ENCODE measurements at regions not wholly inside any gene's neighbourhood (a gene's known extent, or its start where the extent isn't known, plus 50 kb on each side); places are given as distances from the start of the nearest gene placed in this dataset.

DNA sequence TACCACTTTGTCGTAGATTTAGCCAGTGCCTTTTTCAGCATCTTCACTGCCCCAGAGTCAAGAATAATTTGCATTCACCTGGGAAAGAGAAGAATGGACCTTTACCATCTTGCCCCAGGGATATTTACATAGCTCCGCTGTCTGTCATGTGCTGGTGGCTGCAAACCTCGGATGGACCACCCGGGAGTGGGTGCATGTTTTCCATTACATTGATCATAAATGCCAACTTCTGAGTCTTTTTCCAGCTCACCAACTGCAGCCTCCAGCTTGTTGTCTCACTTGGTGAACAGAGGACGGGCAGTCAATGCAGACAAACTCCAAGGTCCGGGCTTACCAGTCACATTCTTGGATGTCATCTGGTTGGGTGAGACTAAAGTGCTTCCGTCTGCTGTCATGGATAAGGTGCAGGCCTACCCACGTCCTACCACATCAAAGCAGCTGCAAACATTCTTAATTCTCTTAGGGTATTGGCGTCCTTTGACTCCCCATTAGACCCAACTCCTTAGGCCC is 155.8 kb upstream of the APC start:
- TF ChIP-seq, protein P1, sequence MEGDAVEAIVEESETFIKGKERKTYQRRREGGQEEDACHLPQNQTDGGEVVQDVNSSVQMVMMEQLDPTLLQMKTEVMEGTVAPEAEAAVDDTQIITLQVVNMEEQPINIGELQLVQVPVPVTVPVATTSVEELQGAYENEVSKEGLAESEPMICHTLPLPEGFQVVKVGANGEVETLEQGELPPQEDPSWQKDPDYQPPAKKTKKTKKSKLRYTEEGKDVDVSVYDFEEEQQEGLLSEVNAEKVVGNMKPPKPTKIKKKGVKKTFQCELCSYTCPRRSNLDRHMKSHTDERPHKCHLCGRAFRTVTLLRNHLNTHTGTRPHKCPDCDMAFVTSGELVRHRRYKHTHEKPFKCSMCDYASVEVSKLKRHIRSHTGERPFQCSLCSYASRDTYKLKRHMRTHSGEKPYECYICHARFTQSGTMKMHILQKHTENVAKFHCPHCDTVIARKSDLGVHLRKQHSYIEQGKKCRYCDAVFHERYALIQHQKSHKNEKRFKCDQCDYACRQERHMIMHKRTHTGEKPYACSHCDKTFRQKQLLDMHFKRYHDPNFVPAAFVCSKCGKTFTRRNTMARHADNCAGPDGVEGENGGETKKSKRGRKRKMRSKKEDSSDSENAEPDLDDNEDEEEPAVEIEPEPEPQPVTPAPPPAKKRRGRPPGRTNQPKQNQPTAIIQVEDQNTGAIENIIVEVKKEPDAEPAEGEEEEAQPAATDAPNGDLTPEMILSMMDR (conservative IDR thresholded peaks at IDR 0.05; ENCODE audit: low read length) = no peak
- no peak for TF ChIP-seq EZH2phosphoT487 (IDR thresholded peaks at IDR 0.05; ENCODE audit: borderline replicate concordance, low read depth, low read length)

Data from OCI-LY7 (cell line).